Colonic mucosa (tissue), 4 donors: ENCODE measurements at regions not wholly inside any gene's neighbourhood (a gene's known extent, or its start where the extent isn't known, plus 50 kb on each side); places are given as distances from the start of the nearest gene placed in this dataset.
"Not testable (repeated sequence)": the region's sequence is repeated elsewhere in the genome, so short reads cannot be mapped to it uniquely, and the experiment has no call there.

Source experiments
- DNase-seq: peaks from one replicate; pipeline ENCODE4 v3.0.0-alpha.2; 2020
- H3K27ac ChIP-seq: fragments of 200-600 bp; one replicate; pipeline ENCODE4 v1.8.0; 2021
- H3K27me3 ChIP-seq: fragments of 200-600 bp; one replicate; pipeline ENCODE4 v1.8.0; 2021
- H3K36me3 ChIP-seq: fragments of 200-600 bp; one replicate; pipeline ENCODE4 v1.8.0; 2021
- H3K4me1 ChIP-seq: fragments of 200-600 bp; one replicate; pipeline ENCODE4 v1.8.0; 2021; ENCODE audit warnings: mild to moderate bottlenecking
- H3K4me3 ChIP-seq: fragments of 200-600 bp; one replicate; pipeline ENCODE4 v1.8.0; 2021
- H3K9ac ChIP-seq, 2 donors: one replicate each; pipeline ENCODE4 v1.7.0; 2013; ENCODE audit warnings: control low read depth in 2 of 2, low read depth in 2 of 2, low read length in 2 of 2
- H3K9me3 ChIP-seq: fragments of 200-600 bp; one replicate; pipeline ENCODE4 v1.8.0; 2021
- intact Hi-C: fragments of 100-400 bp; cut with DNase I; formaldehyde crosslinking; loops from one replicate; pipeline ENCODE4 v1.14.1; 2022
- TF ChIP-seq, protein P1 (sequence below): fragments of 200-600 bp; IDR thresholded peaks from one replicate; pipeline ENCODE4 v1.8.0; 2022; ENCODE audit warnings: antibody characterized with exemption, mild to moderate bottlenecking
- donor health status: healthy.
- donor health status: DM: no; HTN: no; CAD: no.
- donor health status: DM: no; HTN: no; CAD: no.

DNA sequence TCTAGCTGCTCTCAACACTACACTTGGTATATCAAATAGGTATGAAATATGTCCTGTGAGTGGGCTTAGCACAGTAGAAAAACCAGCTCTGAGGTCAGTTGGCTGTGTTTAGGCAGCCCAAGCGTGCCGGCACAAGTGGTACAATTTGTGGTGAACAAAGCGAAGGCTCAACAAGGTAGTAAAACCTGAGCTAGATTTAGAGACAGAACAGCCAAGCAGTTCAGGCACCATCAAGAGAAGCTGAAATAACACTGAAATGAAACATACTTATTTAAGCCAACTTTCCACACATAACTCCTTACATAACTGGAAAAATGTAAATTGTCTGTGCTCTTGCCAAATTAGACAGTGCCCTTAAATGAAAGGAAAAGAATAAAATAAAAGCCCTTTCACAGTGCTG, 596.8 kb upstream of the FBXO33 start:
- Histone ChIP-seq H3K4me1 (no peaks in the 10 kb centered on the region), H3K9me3 (no peaks in the 10 kb centered on the region), H3K27me3 (no peaks in the 10 kb centered on the region)

DNA sequence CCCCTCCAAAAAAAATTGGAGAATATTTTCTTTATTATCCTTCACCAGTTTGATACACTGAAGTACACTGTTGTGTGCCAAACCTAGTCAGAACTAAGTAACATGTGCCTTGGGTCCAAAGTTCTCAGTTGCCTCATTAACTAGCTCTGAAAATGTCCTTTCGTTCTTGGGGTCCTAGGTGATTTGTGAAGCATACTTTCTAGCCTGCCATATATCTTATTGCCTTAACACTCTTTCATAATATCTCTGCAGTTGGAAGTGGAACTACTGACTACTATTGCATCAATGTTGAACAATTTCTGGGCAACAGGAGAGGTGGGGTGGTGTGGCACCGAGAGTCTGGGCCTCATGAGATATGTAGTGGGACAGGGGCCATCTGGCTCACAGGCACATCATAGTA, 592.9 kb upstream of the FBXO33 start:
- H3K4me1 ChIP-seq = no peaks in the 10 kb centered on the region
- H3K9me3 ChIP-seq = no peaks in the 10 kb centered on the region
- intact Hi-C loops = no loop called here
- DNase-seq = no peak
- H3K27me3 ChIP-seq = no peaks in the 10 kb centered on the region
- no peak overlapping the region for H3K4me3 ChIP-seq
- no peaks in the 10 kb centered on the region for H3K36me3 ChIP-seq
- TF ChIP-seq, protein P1, sequence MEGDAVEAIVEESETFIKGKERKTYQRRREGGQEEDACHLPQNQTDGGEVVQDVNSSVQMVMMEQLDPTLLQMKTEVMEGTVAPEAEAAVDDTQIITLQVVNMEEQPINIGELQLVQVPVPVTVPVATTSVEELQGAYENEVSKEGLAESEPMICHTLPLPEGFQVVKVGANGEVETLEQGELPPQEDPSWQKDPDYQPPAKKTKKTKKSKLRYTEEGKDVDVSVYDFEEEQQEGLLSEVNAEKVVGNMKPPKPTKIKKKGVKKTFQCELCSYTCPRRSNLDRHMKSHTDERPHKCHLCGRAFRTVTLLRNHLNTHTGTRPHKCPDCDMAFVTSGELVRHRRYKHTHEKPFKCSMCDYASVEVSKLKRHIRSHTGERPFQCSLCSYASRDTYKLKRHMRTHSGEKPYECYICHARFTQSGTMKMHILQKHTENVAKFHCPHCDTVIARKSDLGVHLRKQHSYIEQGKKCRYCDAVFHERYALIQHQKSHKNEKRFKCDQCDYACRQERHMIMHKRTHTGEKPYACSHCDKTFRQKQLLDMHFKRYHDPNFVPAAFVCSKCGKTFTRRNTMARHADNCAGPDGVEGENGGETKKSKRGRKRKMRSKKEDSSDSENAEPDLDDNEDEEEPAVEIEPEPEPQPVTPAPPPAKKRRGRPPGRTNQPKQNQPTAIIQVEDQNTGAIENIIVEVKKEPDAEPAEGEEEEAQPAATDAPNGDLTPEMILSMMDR = no peak
- H3K9ac ChIP-seq = no peak overlapping the region
- H3K27ac ChIP-seq = no peak overlapping the region

More for the DNA sequence above, 596.8 kb upstream of the FBXO33 start:
- TF ChIP-seq, protein P1 = no peak
- Histone ChIP-seq H3K36me3 (no peaks in the 10 kb centered on the region), H3K27ac (no peak overlapping the region), H3K4me3 (no peak overlapping the region), H3K9ac (no peak overlapping the region)
- intact Hi-C loops = no loop called here
- DNase-seq = no peak

DNA sequence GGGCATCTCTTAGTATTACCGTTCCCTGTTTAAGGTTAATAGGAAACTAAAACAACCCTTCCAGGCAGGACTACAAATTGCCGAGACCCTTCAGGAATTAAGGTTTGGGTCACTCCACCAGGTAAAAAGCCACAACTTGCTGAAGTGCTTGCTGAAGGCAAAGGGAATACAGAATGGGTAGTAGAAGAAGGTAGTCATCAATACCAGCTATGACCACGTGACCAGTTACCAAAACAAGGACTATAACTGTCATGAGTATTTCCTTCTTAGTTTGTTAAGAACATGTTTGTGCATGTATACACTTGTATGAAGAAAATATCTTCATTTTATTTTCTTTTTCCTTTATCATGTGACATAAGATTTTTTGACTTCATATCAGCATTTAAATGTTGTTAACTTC, 578.7 kb upstream of the FBXO33 start:
- H3K4me1 ChIP-seq = no peaks in the 10 kb centered on the region
- H3K36me3 ChIP-seq = no peaks in the 10 kb centered on the region
- H3K9me3 ChIP-seq = no peaks in the 10 kb centered on the region
- H3K27me3 ChIP-seq = no peaks in the 10 kb centered on the region
- TF ChIP-seq, protein P1 = no peak
- no peak overlapping the region for H3K27ac ChIP-seq
- DNase-seq = no peak
- no peak overlapping the region for H3K9ac ChIP-seq
- H3K4me3 ChIP-seq = no peak overlapping the region
- intact Hi-C loops = no loop called here

DNA sequence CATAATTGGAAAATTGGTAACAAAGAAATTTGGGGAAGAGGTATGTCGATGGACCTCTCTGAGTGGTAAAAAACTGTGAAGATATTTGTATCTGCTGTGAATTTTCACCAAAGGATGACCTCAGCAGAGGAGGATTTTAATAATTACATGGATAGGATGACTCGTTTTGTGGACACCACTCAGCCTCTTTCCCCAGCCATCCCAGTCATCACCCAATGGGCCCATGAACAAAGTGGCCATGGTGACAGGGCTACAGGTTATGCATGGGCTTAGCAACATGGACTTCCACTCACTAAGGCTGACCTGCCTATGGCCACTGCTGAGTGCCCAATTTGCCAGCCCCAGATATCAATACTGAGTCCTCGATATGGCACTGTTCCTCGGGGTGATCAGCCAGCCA, 577.5 kb upstream of the FBXO33 start:
- H3K27me3 ChIP-seq = no peaks in the 10 kb centered on the region
- no peak overlapping the region for H3K4me3 ChIP-seq
- no peaks in the 10 kb centered on the region for H3K4me1 ChIP-seq
- no peak overlapping the region for H3K9ac ChIP-seq
- H3K36me3 ChIP-seq = no peaks in the 10 kb centered on the region
- H3K9me3 ChIP-seq = no peaks in the 10 kb centered on the region
- intact Hi-C loops = no loop called here
- no peak overlapping the region for H3K27ac ChIP-seq
- DNase-seq = no peak
- TF ChIP-seq, protein P1 = no peak

DNA sequence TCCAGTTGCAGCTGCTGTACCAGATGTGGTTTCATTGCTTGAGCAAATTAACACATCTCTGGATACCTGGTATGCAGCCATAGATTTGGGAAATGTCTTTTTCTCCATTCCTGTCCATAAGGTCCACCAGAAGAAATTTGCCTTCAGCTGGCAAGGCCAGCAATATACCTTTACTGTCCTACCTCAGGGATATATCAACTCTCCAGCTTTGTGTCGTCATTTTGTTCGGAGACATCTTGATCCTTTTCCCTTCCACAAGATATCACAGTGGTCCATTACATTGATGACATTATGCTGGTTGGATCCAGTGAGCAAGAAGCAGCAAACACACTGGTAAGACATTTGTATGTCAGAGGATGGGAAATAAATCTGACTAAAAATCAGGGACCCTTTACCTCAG, 576.1 kb upstream of the FBXO33 start:
- H3K9ac ChIP-seq, intact Hi-C loops, H3K36me3 ChIP-seq, H3K27me3 ChIP-seq, H3K4me1 ChIP-seq, H3K27ac ChIP-seq, H3K4me3 ChIP-seq, DNase-seq, H3K9me3 ChIP-seq: not testable (repeated sequence)

DNA sequence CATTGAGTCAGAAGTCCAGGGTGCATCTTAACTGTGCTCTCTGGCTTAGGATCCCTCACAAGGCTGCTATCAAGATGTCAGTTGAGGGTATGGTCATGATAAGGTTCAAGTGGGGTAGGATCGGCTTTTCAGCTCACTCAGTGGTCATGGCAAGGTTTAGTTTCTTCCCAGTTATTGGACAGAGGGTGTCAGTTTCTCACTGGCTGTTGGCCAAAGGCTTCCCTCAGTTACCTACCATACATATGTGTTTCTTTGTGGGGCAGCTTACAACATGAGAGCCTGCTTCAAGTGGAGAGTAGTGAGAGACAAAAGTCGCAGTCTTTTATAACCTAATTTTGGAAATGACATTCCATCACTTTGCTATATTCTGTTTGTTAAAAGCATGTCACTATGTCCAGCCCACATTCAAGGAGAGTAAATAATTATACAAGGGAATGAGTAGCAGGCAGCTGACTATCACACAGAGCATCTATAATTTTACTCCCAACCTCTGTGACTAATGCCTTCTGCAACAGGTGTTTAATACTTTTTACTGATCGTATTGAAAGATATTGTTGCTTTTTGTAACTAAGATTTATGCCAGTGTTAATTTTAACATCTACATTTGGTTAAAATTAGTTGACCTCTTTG, 572.8 kb upstream of the FBXO33 start:
- no peaks in the 10 kb centered on the region for H3K36me3 ChIP-seq
- H3K27ac ChIP-seq = no peak overlapping the region
- intact Hi-C loops = no loop called here
- no peak for DNase-seq
- H3K4me1 ChIP-seq = no peaks in the 10 kb centered on the region
- no peak overlapping the region for H3K4me3 ChIP-seq
- TF ChIP-seq, protein P1 = no peak
- H3K9ac ChIP-seq = no peak overlapping the region
- no peaks in the 10 kb centered on the region for H3K9me3 ChIP-seq
- H3K27me3 ChIP-seq = no peaks in the 10 kb centered on the region
